HEK293T (cell line): ENCODE measurements at regions not wholly inside any gene's neighbourhood (a gene's known extent, or its start where the extent isn't known, plus 50 kb on each side); places are given as distances from the start of the nearest gene placed in this dataset.
"Not testable (repeated sequence)": the region's sequence is repeated elsewhere in the genome, so short reads cannot be mapped to it uniquely, and the experiment has no call there.

Experiments
- CTCF ChIA-PET: fragments of 350-600 bp; formaldehyde crosslinking; extraction: SDS; loops from one replicate; lab custom pipeline; 2021; ENCODE audit warnings: antibody characterized with exemption, inconsistent platforms; lab: Yijun Ruan, JAX
- POLR2A ChIA-PET: fragments of 350-600 bp; formaldehyde crosslinking; extraction: SDS; loops from one replicate; lab custom pipeline; 2020; ENCODE audit warnings: antibody characterized with exemption, inconsistent platforms; lab: Yijun Ruan, JAX
- DNase-seq: peaks from one replicate; pipeline ENCODE4 v3.0.0; 2012; ENCODE audit warnings: mixed read lengths; ENCODE audit errors: extremely low spot score
- ARNT ChIP-seq: fragments of 450-650 bp; IDR thresholded peaks from 2 replicates; pipeline ENCODE4 v1.6.1; 2017; ENCODE audit warnings: mild to moderate bottlenecking
- BHLHE40 ChIP-seq: fragments of 450-650 bp; IDR thresholded peaks from 2 replicates; pipeline ENCODE4 v1.6.1; 2016; ENCODE audit warnings: mild to moderate bottlenecking, moderate library complexity, borderline replicate concordance
- CTBP1 ChIP-seq: fragments of 450-650 bp; IDR thresholded peaks from 2 replicates; pipeline ENCODE4 v1.6.1; 2016; ENCODE audit warnings: borderline replicate concordance
- ELF4 ChIP-seq: fragments of 450-650 bp; IDR thresholded peaks from 2 replicates; pipeline ENCODE4 v1.6.1; 2017; ENCODE audit warnings: antibody characterized with exemption
- FOXA1 ChIP-seq: fragments of 450-650 bp; IDR thresholded peaks from 2 replicates; pipeline ENCODE4 v1.6.1; 2016; ENCODE audit warnings: mild to moderate bottlenecking
- FOXK2 ChIP-seq: fragments of 450-650 bp; IDR thresholded peaks from 2 replicates; pipeline ENCODE4 v1.6.1; 2016; ENCODE audit warnings: mild to moderate bottlenecking
- FOXM1 ChIP-seq: fragments of 450-650 bp; IDR thresholded peaks from 2 replicates; pipeline ENCODE4 v1.6.1; 2017; ENCODE audit warnings: mild to moderate bottlenecking, borderline replicate concordance
- HDGF ChIP-seq: fragments of 450-650 bp; IDR thresholded peaks from 2 replicates; pipeline ENCODE4 v1.6.1; 2017; ENCODE audit warnings: antibody characterized with exemption, borderline replicate concordance
- L3MBTL2 ChIP-seq: fragments of 450-650 bp; conservative IDR thresholded peaks from 2 replicates; pipeline ENCODE4 v1.6.1; 2016; ENCODE audit warnings: mild to moderate bottlenecking
- LEF1 ChIP-seq: fragments of 450-650 bp; IDR thresholded peaks from 2 replicates; pipeline ENCODE4 v1.6.1; 2017; ENCODE audit warnings: mild to moderate bottlenecking, borderline replicate concordance
- NFRKB ChIP-seq: fragments of 450-650 bp; IDR thresholded peaks from 2 replicates; pipeline ENCODE4 v1.6.1; 2016; ENCODE audit warnings: mild to moderate bottlenecking, moderate library complexity
- PKNOX1 ChIP-seq: fragments of 450-650 bp; IDR thresholded peaks from 2 replicates; pipeline ENCODE4 v1.6.1; 2016
- SP1 ChIP-seq: fragments of 450-650 bp; IDR thresholded peaks from 2 replicates; pipeline ENCODE4 v1.6.1; 2017
- SUZ12 ChIP-seq: fragments of 450-650 bp; IDR thresholded peaks from 2 replicates; pipeline ENCODE4 v1.6.1; 2016; ENCODE audit warnings: mild to moderate bottlenecking
- TARDBP ChIP-seq: fragments of 450-650 bp; IDR thresholded peaks from 2 replicates; pipeline ENCODE4 v1.6.1; 2016
- ZNF384 ChIP-seq: fragments of 450-650 bp; IDR thresholded peaks from 2 replicates; pipeline ENCODE4 v1.6.1; 2016

GRCh38 chr3:191047930-191048329, 151.1 kb upstream of the OSTN start:
- CTCF ChIA-PET = no interaction called here
- no peak for TF ChIP-seq FOXK2
- no peak for TF ChIP-seq TARDBP
- no peak for TF ChIP-seq HDGF
- no peak for TF ChIP-seq CTBP1
- TF ChIP-seq ARNT = no peak
- no peak for TF ChIP-seq ELF4
- TF ChIP-seq LEF1 = no peak
- TF ChIP-seq L3MBTL2 = no peak
- no peak for TF ChIP-seq SP1
- no peak for TF ChIP-seq PKNOX1
- no peak for TF ChIP-seq NFRKB
- TF ChIP-seq FOXA1 = no peak
- no peak for TF ChIP-seq SUZ12
- TF ChIP-seq FOXM1 = no peak
- no peak for TF ChIP-seq ZNF384
- no peak for TF ChIP-seq BHLHE40
- DNase-seq = no peak
- POLR2A ChIA-PET = no interaction called here

GRCh38 chr3:191030929-191031328, 168.1 kb upstream of the OSTN start:
- ChIA-PET CTCF (no interaction called here), POLR2A (no interaction called here)
- no peak for TF ChIP-seq SP1
- DNase-seq = no peak

DNA sequence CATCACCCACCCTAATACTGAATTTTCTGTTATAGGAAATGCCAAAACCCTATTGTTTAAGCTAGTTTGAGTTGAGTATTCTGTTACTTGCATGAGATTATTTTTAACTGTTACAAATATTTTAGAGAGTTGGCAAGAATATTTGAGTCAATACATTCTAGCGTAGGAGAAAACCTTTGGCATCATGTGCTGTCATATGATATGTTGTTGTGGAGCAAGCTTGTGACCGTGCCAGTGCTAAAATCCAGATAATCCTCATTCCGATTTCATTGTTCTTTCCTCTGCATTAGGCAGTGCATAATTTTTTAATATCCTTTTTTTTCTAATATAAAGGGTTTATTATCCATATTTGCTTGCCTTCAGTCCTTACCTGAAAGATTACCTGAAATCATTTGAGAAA, 168.0 kb upstream of the GMNC start:
- no peak for TF ChIP-seq TARDBP
- TF ChIP-seq SUZ12 = no peak
- no peak for TF ChIP-seq LEF1
- no peak for TF ChIP-seq ARNT
- no peak for TF ChIP-seq NFRKB
- TF ChIP-seq CTBP1 = no peak
- TF ChIP-seq FOXM1 = no peak
- TF ChIP-seq ELF4 = no peak
- TF ChIP-seq FOXA1 = no peak
- no peak for TF ChIP-seq BHLHE40
- no peak for TF ChIP-seq FOXK2
- no peak for TF ChIP-seq PKNOX1
- no peak for TF ChIP-seq L3MBTL2
- TF ChIP-seq ZNF384 = no peak
- TF ChIP-seq HDGF = no peak
- TF ChIP-seq SP1 = no peak
- ChIA-PET CTCF (no interaction called here), POLR2A (no interaction called here)
- no peak for DNase-seq

DNA sequence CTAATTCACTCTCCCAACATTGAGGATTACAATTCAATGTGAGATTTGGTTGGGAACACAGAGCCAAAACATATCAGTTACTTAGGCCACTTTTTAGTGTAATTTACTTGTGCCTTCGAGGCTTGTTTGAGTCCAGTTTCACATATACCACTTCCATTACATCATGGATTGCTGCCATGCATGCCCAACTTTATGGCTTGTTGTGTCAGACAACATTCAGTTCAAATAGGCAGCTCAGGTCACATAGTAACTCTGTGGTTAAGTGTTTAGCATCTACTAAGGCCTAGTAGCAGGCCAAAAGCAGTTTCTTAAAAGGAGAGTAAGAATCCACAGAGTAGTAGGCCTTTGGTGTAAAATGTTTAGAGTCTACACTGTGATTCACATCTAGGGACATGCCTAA, 164.3 kb upstream of the GMNC start:
- POLR2A ChIA-PET = no interaction called here
- DNase-seq = no peak
- CTCF ChIA-PET = no interaction called here
- TF ChIP-seq PKNOX1 (no peak), TARDBP (no peak), HDGF (no peak), FOXM1 (no peak), NFRKB (no peak), FOXK2 (no peak), ZNF384 (no peak), CTBP1 (no peak), LEF1 (no peak), ELF4 (no peak), ARNT (no peak), L3MBTL2 (no peak), SP1 (no peak), SUZ12 (no peak), FOXA1 (no peak)

- TF ChIP-seq ARNT (no peak), CTBP1 (no peak), FOXA1 (no peak), FOXK2 (no peak), ELF4 (no peak)
- ChIA-PET POLR2A (no interaction called here), CTCF (no interaction called here)
- no peak for DNase-seq
Observed at GRCh38 chr3:191020730-191021396, 158.4 kb upstream of the GMNC start.

DNA sequence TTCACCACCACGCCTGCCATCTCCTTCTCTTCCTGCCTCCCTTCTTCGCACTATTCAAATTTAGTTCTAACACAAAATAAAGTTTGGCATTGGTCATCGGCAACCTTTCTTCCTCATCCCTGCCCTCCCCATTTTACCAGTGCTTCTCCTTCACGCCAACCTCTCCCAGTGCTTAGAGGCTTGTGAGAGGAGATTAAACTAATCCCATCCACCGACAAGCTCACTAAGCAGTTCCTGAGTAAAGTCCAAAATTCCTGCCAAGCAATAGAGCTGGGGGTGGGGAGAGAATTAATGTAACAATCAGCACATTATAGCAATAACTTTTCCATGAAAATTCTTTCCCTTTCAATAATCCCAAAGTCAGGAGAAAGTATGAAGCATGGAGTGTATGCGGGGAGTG, 157.4 kb upstream of the GMNC start:
- POLR2A ChIA-PET = no interaction called here
- DNase-seq = no peak
- no peak for TF ChIP-seq ELF4
- TF ChIP-seq TARDBP = no peak
- TF ChIP-seq CTBP1 = no peak
- TF ChIP-seq ARNT = no peak
- no peak for TF ChIP-seq FOXM1
- TF ChIP-seq PKNOX1 = no peak
- no peak for TF ChIP-seq FOXA1
- TF ChIP-seq SUZ12 = no peak
- no peak for TF ChIP-seq HDGF
- TF ChIP-seq FOXK2 = no peak
- no peak for TF ChIP-seq L3MBTL2
- CTCF ChIA-PET = no interaction called here

DNA sequence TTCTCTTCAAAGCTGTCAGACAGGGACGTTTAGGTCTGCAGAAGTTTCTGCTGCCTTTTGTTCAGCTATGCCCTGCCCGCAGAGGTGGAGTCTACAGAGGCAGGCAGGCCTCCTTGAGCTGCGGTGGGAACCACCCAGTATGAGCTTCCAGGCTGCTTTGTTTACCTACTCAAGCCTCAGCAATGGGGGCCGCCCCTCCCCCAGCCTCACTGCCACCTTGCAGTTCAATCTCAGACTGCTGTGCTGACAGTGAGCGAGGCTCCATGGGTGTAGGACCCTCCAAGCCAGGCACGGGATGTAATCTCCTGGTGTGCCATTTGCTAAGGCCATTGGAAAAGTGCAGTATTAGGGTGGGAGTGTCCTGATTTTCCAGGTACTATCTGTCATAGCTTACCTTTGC, 153.5 kb upstream of the GMNC start:
- DNase-seq, CTCF ChIA-PET, POLR2A ChIA-PET: not testable (repeated sequence)
